Mesenchymal stem cell (in vitro differentiated cells and primary cell): ENCODE measurements at regions not wholly inside any gene's neighbourhood (a gene's known extent, or its start where the extent isn't known, plus 50 kb on each side); places are given as distances from the start of the nearest gene placed in this dataset.

Source experiments
- DNase-seq: peaks from one replicate; pipeline ENCODE4 v3.0.0-alpha.2; 2013
- H2AFZ ChIP-seq: one replicate; pipeline ENCODE4 v1.6.1; 2013; ENCODE audit warnings: low read depth, mild to moderate bottlenecking, control low read depth, inconsistent platforms, low read length, moderate library complexity
- H2AK5ac ChIP-seq: 2 replicates; pipeline ENCODE4 v1.6.1; 2013; ENCODE audit warnings: low read length, moderate library complexity, mild to moderate bottlenecking, inconsistent platforms; ENCODE audit not compliant: severe bottlenecking
- H2BK120ac ChIP-seq: one replicate; pipeline ENCODE4 v1.6.1; 2013; ENCODE audit warnings: low read depth, mild to moderate bottlenecking, inconsistent platforms, low read length, moderate library complexity
- H2BK12ac ChIP-seq, 2 experiments: one replicate each; pipeline ENCODE4 v1.6.1; 2013; ENCODE audit warnings: inconsistent platforms in 2 of 2, low read length in 2 of 2, mild to moderate bottlenecking in 2 of 2, moderate library complexity in 2 of 2, control low read depth in 1 of 2
- H2BK15ac ChIP-seq: one replicate; pipeline ENCODE4 v1.6.1; 2013; ENCODE audit warnings: mild to moderate bottlenecking, low read depth, inconsistent platforms; ENCODE audit not compliant: poor library complexity, severe bottlenecking
- H2BK5ac ChIP-seq: 2 replicates; pipeline ENCODE4 v1.6.1; 2013; ENCODE audit warnings: low read depth, mild to moderate bottlenecking, low read length, control low read depth, inconsistent platforms; ENCODE audit not compliant: poor library complexity, severe bottlenecking
- H3K14ac ChIP-seq, 2 experiments: one replicate each; pipeline ENCODE4 v1.6.1; 2013; ENCODE audit warnings: inconsistent platforms in 2 of 2, low read length in 2 of 2, control low read depth in 1 of 2, mild to moderate bottlenecking in 1 of 2, moderate library complexity in 1 of 2
- H3K18ac ChIP-seq, 2 experiments: one replicate each; pipeline ENCODE4 v1.6.1; 2013; ENCODE audit warnings: inconsistent platforms in 2 of 2, low read length in 2 of 2, control low read depth in 1 of 2, low read depth in 1 of 2, mild to moderate bottlenecking in 1 of 2
- H3K23ac ChIP-seq, 2 experiments: one replicate each; pipeline ENCODE4 v1.6.1; 2013; ENCODE audit warnings: inconsistent platforms in 2 of 2, low read length in 2 of 2, mild to moderate bottlenecking in 2 of 2, moderate library complexity in 2 of 2, control low read depth in 1 of 2
- H3K27ac ChIP-seq: 2 replicates; pipeline ENCODE4 v1.5.1; 2013; ENCODE audit warnings: mild to moderate bottlenecking, moderate library complexity, low read length, control low read depth, inconsistent platforms; ENCODE audit not compliant: poor library complexity, severe bottlenecking
- H3K27me3 ChIP-seq, 2 experiments: 2 replicates each; pipeline versions ENCODE4 v1.6.1 to v1.7.0; 2013; ENCODE audit warnings: low read length in 2 of 2, mild to moderate bottlenecking in 2 of 2, moderate library complexity in 2 of 2, control low read depth in 1 of 2, inconsistent platforms in 1 of 2; ENCODE audit not compliant: control insufficient read depth in 1 of 2, insufficient read depth in 1 of 2
- H3K36me3 ChIP-seq, 2 experiments: 2 replicates each; pipeline versions ENCODE4 v1.6.1 to v1.7.0; 2013; ENCODE audit warnings: low read length in 2 of 2, control low read depth in 1 of 2, inconsistent platforms in 1 of 2, low read depth in 1 of 2, mild to moderate bottlenecking in 1 of 2; ENCODE audit not compliant: insufficient read depth in 2 of 2, control insufficient read depth in 1 of 2
- H3K4ac ChIP-seq, 2 experiments: one replicate each; pipeline ENCODE4 v1.6.1; 2013; ENCODE audit warnings: inconsistent platforms in 2 of 2, low read length in 2 of 2, mild to moderate bottlenecking in 2 of 2, moderate library complexity in 2 of 2, control low read depth in 1 of 2, low read depth in 1 of 2
- H3K4me1 ChIP-seq: 2 replicates; pipeline ENCODE4 v1.6.1; 2013; ENCODE audit warnings: low read depth, low read length, control low read depth; ENCODE audit not compliant: control insufficient read depth, insufficient read depth
- H3K4me2 ChIP-seq: 2 replicates; pipeline ENCODE4 v1.6.1; 2013; ENCODE audit warnings: low read length, mild to moderate bottlenecking, inconsistent platforms; ENCODE audit not compliant: poor library complexity, severe bottlenecking
- H3K4me3 ChIP-seq, 2 experiments: 2 replicates each; pipeline versions ENCODE4 v1.5.1 to v1.7.0; 2013; ENCODE audit warnings: low read length in 2 of 2, mild to moderate bottlenecking in 2 of 2, control low read depth in 1 of 2, low read depth in 1 of 2; ENCODE audit not compliant: insufficient read depth in 1 of 2
- H3K79me1 ChIP-seq: replicated peaks from 2 replicates; pipeline ENCODE4 v1.6.1; 2013; ENCODE audit warnings: mild to moderate bottlenecking, control low read depth, low read length, inconsistent platforms; ENCODE audit not compliant: poor library complexity, severe bottlenecking
- H3K9ac ChIP-seq: 2 replicates; pipeline ENCODE4 v1.7.0; 2013; ENCODE audit warnings: mild to moderate bottlenecking, low read length, moderate library complexity
- H3K9me3 ChIP-seq: 2 replicates; pipeline ENCODE4 v1.7.0; 2013; ENCODE audit warnings: mild to moderate bottlenecking, low read length; ENCODE audit not compliant: control insufficient read depth
- H4K8ac ChIP-seq: one replicate; pipeline ENCODE4 v1.6.1; 2013; ENCODE audit warnings: inconsistent platforms, mild to moderate bottlenecking, low read length, moderate library complexity
- H4K91ac ChIP-seq: one replicate; pipeline ENCODE4 v1.6.1; 2013; ENCODE audit warnings: mild to moderate bottlenecking, low read length, inconsistent platforms
- WGBS: methylation state at CpG from one replicate; pipeline ENCODE4 v1.1.7; 2013; ENCODE audit warnings: mixed read lengths; 5-methylcytosine and 5-hydroxymethylcytosine counted together

DNA sequence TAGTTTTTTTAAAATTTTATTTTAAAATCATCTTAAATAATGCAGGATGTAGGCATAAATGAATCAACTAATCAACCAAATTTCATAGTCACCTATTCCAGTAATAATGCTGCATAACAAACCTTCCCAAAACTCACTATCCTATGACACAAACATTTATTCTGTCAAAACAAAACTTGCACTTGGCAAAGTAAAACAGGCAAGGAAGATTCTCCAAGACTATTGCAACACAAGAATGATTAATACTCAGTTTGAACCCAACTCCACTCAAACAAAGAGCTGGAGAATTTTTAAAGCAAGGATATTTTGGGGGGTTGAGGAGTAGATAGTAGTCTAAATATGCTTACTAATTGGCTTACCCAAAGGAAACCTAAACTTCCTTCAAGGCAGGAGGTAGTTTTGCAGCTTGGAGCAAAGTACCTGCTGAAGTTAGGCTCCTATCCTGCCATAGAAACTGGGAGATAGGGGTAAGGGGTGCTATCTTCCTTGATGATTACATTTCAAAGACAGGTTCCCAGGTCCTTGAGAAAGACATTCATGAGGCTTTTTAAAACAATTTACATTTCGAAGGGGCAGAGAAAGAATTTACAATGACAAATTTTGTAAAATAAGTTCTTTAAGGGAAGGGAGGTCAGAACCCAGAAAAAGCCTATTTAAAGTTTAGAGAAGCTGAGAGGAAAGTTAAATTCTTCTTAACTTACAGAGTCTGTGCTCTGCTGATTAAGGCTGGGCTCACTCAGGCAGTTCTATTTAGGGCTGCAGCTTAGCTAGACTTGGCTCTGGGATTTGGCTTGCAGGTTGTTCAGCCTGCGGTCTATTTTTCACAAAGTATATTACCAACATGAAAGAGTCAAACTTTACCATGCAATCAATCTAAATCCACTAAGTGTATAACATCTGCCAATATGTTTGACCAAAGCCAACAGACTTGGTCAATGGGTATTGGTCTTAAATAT is 549.0 kb downstream of the KCTD12 start:
- Histone ChIP-seq H2BK15ac (no peak overlapping the region), H2BK120ac (no peak overlapping the region), H4K91ac (no peak overlapping the region), H3K18ac (no peak overlapping the region), H4K8ac (no peak overlapping the region), H3K4me2 (no peak overlapping the region), H2BK12ac (no peak overlapping the region), H3K9ac (no peak overlapping the region), H2BK5ac (no peak overlapping the region), H3K4ac (no peak overlapping the region), H3K27me3 (no peaks in the 10 kb centered on the region), H2AK5ac (no peak overlapping the region), H3K4me3 (no peak overlapping the region), H3K14ac (no peak overlapping the region), H3K27ac (no peak overlapping the region), H3K4me1 (no peaks in the 10 kb centered on the region), H2AFZ (no peak overlapping the region), H3K23ac (no peak overlapping the region), H3K36me3 (no peaks in the 10 kb centered on the region), H3K79me1 (no peaks in the 10 kb centered on the region), H3K9me3 (no peaks in the 10 kb centered on the region)
- WGBS, result 79% methylated on average over 2 of the region's 2 CpGs
- peak; percentile 14 for DNase-seq

DNA sequence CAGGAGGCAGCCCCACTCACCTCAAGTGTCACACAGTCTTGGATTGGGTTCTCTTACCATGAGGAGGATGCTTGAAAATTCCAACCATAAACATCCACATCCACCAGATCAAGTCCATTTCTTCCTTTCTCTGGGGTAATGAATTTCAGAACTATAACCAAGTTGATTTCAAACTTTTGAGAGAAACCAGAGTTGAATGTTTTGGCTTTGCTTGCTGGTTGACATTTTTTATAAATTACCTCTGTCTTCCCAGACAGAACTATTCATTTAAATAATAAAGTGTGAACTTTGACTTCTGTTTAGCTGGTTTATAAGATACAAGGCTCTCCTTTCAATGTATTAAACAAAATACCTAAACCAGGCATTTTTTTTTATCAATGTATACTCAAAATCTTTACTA is 550.7 kb downstream of the KCTD12 start:
- Histone ChIP-seq H3K27ac (no peak overlapping the region), H2BK120ac (no peak overlapping the region), H3K4me2 (no peak overlapping the region), H3K9me3 (no peaks in the 10 kb centered on the region), H2BK5ac (no peak overlapping the region), H2BK15ac (no peak overlapping the region), H3K27me3 (no peaks in the 10 kb centered on the region), H3K4me1 (no peaks in the 10 kb centered on the region), H2AK5ac (no peak overlapping the region), H3K4me3 (no peak overlapping the region), H4K8ac (no peak overlapping the region), H3K14ac (no peak overlapping the region), H3K9ac (no peak overlapping the region), H3K18ac (no peak overlapping the region), H2AFZ (no peak overlapping the region), H3K4ac (peak overlapping the region in 1 of 2 experiments; percentile 78), H3K79me1 (no peaks in the 10 kb centered on the region), H2BK12ac (peak overlapping the region; percentile 49 to 57), H3K23ac (no peak overlapping the region), H4K91ac (no peak overlapping the region), H3K36me3 (no peaks in the 10 kb centered on the region)
- DNase-seq, result no peak

DNA sequence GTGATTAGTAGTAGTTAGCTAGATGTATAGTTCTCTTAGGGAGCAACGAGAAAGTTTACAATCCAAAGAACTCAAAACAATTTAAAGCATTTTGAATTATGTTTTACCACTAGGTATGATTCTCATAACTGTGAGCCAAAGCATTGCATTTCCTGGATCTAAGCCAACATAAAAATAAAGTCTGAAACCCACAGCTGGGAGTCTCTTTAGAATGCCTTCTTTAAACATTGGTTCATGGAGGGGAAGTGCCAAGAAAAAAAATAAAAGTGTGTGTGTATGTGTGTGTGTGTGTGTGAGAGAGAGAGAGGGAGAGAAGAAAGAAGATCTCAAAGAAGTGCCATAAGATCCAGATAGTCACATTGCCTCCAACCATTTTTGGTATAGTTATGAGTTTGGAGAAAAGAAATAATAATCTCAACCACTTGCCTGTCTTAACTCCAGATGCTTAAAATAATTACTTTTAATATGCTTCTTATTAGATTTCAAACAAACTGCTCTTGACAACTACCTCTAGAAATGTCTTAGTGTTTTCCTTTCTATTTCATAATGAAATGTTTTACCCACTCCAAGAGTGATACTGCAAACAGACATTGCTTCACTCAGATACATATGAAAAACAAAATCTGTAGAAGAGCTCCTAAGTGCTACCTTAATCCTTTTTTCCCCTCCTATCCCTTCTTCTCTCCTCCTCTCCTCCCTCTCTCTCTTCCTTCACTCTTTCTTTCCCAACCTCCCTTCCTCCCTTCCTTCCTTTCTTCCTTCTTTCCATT is 554.1 kb downstream of the KCTD12 start:
- no peak overlapping the region for H3K4me2 ChIP-seq
- H3K36me3 ChIP-seq, result no peaks in the 10 kb centered on the region
- H3K18ac ChIP-seq, result no peak overlapping the region
- H2BK120ac ChIP-seq, result no peak overlapping the region
- H3K4ac ChIP-seq, result no peak overlapping the region
- H2BK5ac ChIP-seq, result no peak overlapping the region
- H2BK15ac ChIP-seq, result no peak overlapping the region
- no peaks in the 10 kb centered on the region for H3K4me1 ChIP-seq
- no peak overlapping the region for H2BK12ac ChIP-seq
- H4K8ac ChIP-seq, result no peak overlapping the region
- H3K23ac ChIP-seq, result no peak overlapping the region
- H3K14ac ChIP-seq, result no peak overlapping the region
- peak overlapping the region; percentile 39 for H3K27ac ChIP-seq
- peak; percentile 44 for DNase-seq
- no peak overlapping the region for H3K4me3 ChIP-seq
- no peak overlapping the region for H3K9ac ChIP-seq
- H3K79me1 ChIP-seq, result no peaks in the 10 kb centered on the region
- WGBS, result no CpG with 5 or more reads among the region's 1 CpG
- no peak overlapping the region for H2AK5ac ChIP-seq
- no peak overlapping the region for H4K91ac ChIP-seq
- H3K9me3 ChIP-seq, result no peaks in the 10 kb centered on the region
- no peak overlapping the region for H2AFZ ChIP-seq
- H3K27me3 ChIP-seq, result no peaks in the 10 kb centered on the region

DNA sequence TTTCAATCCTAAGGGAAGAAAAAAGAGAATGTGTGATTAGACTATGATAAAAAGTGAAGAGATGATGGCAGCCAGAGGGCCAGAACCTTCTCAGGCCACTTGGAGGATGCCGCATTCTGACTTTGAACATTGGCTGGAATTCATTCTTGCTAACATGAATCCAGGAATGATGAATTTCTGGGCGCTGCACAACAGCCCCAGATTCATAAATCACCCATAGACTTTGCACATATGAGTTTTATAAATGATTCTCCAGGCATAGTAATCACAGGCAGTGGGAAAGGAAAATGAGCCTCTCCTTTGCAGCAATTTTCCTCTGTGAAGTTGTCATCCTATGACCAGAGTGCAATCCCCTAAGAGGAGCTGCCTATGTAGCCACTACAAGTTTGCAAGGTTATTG is 555.4 kb downstream of the KCTD12 start:
- H2BK12ac ChIP-seq, result peak overlapping the region in 1 of 2 experiments; percentile 72
- H3K4me1 ChIP-seq, result no peaks in the 10 kb centered on the region
- H3K14ac ChIP-seq, result no peak overlapping the region
- H3K18ac ChIP-seq, result peak overlapping the region in 1 of 2 experiments; percentile 10
- no peak overlapping the region for H2BK5ac ChIP-seq
- DNase-seq, result no peak
- no peaks in the 10 kb centered on the region for H3K9me3 ChIP-seq
- H3K27me3 ChIP-seq, result no peaks in the 10 kb centered on the region
- WGBS, result 100% methylated on average over 2 of the region's 2 CpGs
- no peak overlapping the region for H2AFZ ChIP-seq
- H2AK5ac ChIP-seq, result no peak overlapping the region
- no peaks in the 10 kb centered on the region for H3K79me1 ChIP-seq
- no peak overlapping the region for H3K27ac ChIP-seq
- no peak overlapping the region for H3K4me2 ChIP-seq
- H4K91ac ChIP-seq, result no peak overlapping the region
- no peak overlapping the region for H3K23ac ChIP-seq
- no peak overlapping the region for H2BK120ac ChIP-seq
- H3K9ac ChIP-seq, result no peak overlapping the region
- no peaks in the 10 kb centered on the region for H3K36me3 ChIP-seq
- H3K4ac ChIP-seq, result no peak overlapping the region
- H4K8ac ChIP-seq, result no peak overlapping the region
- no peak overlapping the region for H2BK15ac ChIP-seq
- no peak overlapping the region for H3K4me3 ChIP-seq
